ENCODE measurements at regions not wholly inside any gene's neighbourhood (a gene's known extent, or its start where the extent isn't known, plus 50 kb on each side); places are given as distances from the start of the nearest gene placed in this dataset.

GRCh38 chr6:99151634-99152346 is 197.7 kb downstream of the FAXC start:
- TF ChIP-seq CBX8 (IDR thresholded peaks at IDR 0.05; ENCODE audit: borderline replicate concordance, low read depth, low read length) = no peak
- no peak for TF ChIP-seq MAFK (IDR thresholded peaks at IDR 0.05; ENCODE audit: low read depth, low read length)
- TF ChIP-seq CTCF (IDR thresholded peaks at IDR 0.05; ENCODE audit: control extremely low read depth in 1 of 3, insufficient read depth in 1 of 3, low read depth in 1 of 3, low read length in 3 of 3) = peak; percentile 72 to 92 (median 82)
- TF ChIP-seq TCF12 (IDR thresholded peaks at IDR 0.05; ENCODE audit: low read depth, low read length) = no peak
- no peak for TF ChIP-seq CHD2 (IDR thresholded peaks at IDR 0.05; ENCODE audit: low read length)
- TF ChIP-seq POLR2A (IDR thresholded peaks at IDR 0.05; ENCODE audit: control extremely low read depth in 1 of 2, low read depth in 2 of 2, low read length in 2 of 2) = no peak
- TF ChIP-seq JUN (IDR thresholded peaks at IDR 0.05; ENCODE audit: low read depth, low read length) = no peak
- TF ChIP-seq ATF2 (IDR thresholded peaks at IDR 0.05; ENCODE audit: low read length) = no peak
- no peak for TF ChIP-seq JUND (IDR thresholded peaks at IDR 0.05; ENCODE audit: low read length)
- TF ChIP-seq TAF1 (IDR thresholded peaks at IDR 0.05; ENCODE audit: low read depth, low read length) = no peak
- TF ChIP-seq SP2 (IDR thresholded peaks at IDR 0.05; ENCODE audit: low read length) = no peak
- no peak for TF ChIP-seq CEBPB (IDR thresholded peaks at IDR 0.05; ENCODE audit: low read depth, low read length)
